ENCODE measurements at regions not wholly inside any gene's neighbourhood (a gene's known extent, or its start where the extent isn't known, plus 50 kb on each side); places are given as distances from the start of the nearest gene placed in this dataset.
A peak's percentile ranks its signal among the peaks of the same experiment; 100 is the strongest.

GRCh38 chr10:118537623-118538022 lies 57.8 kb downstream of the PRLHR start:
- no peak for DNase-seq

GRCh38 chr10:118534136-118534535 lies 61.3 kb downstream of the PRLHR start:
- no peak for DNase-seq

- no peak for DNase-seq
These were observed 64.2 kb downstream of the PRLHR start for GRCh38 chr10:118531105-118531852.

- DNase-seq = no peak
These were observed 67.0 kb downstream of the PRLHR start for GRCh38 chr10:118528426-118528825.

GRCh38 chr10:118523775-118524174 lies 71.7 kb downstream of the PRLHR start:
- no peak for DNase-seq

- DNase-seq = no peak
These were observed 72.5 kb downstream of the PRLHR start for GRCh38 chr10:118522791-118523498.

- DNase-seq = no peak
These were observed 73.9 kb downstream of the PRLHR start for GRCh38 chr10:118521415-118522117.

- no peak for DNase-seq
These were observed 75.2 kb downstream of the PRLHR start for GRCh38 chr10:118520116-118520742.

- no peak for DNase-seq
These were observed 77.4 kb downstream of the PRLHR start for GRCh38 chr10:118518095-118518494.

GRCh38 chr10:118516716-118517115 lies 78.7 kb downstream of the PRLHR start:
- DNase-seq = no peak

- DNase-seq = no peak
These were observed 82.3 kb downstream of the PRLHR start for GRCh38 chr10:118513174-118513573.

GRCh38 chr10:118511711-118512110 lies 83.7 kb downstream of the PRLHR start:
- no peak for DNase-seq

GRCh38 chr10:118508863-118509262 lies 86.6 kb downstream of the PRLHR start:
- DNase-seq = no peak

- no peak for DNase-seq
These were observed 87.1 kb downstream of the PRLHR start for GRCh38 chr10:118508355-118508754.

GRCh38 chr10:118506671-118507590 lies 88.5 kb downstream of the PRLHR start:
- no peak for DNase-seq

- no peak for DNase-seq
These were observed 90.1 kb downstream of the PRLHR start for GRCh38 chr10:118505363-118505762.

- DNase-seq = peak; percentile 7
These were observed 90.8 kb downstream of the PRLHR start for GRCh38 chr10:118504467-118505205.

- DNase-seq = no peak
These were observed 91.4 kb downstream of the PRLHR start for GRCh38 chr10:118504044-118504443.

- DNase-seq = no peak
These were observed 92.3 kb downstream of the PRLHR start for GRCh38 chr10:118503192-118503591.

GRCh38 chr10:118501637-118502440 lies 93.6 kb downstream of the PRLHR start:
- DNase-seq = no peak

- no peak for DNase-seq
These were observed 94.3 kb downstream of the PRLHR start for GRCh38 chr10:118501171-118501570.

Measured in GOT3 (cell line).